GM21390 (cell line): ENCODE measurements at regions not wholly inside any gene's neighbourhood (a gene's known extent, or its start where the extent isn't known, plus 50 kb on each side); places are given as distances from the start of the nearest gene placed in this dataset.

Source experiments
- ATAC-seq: cut with Tn5 transposase; IDR thresholded peaks from one replicate; pipeline ENCODE4 v1.9.1; 2021; ENCODE audit not compliant: unreplicated experiment

DNA sequence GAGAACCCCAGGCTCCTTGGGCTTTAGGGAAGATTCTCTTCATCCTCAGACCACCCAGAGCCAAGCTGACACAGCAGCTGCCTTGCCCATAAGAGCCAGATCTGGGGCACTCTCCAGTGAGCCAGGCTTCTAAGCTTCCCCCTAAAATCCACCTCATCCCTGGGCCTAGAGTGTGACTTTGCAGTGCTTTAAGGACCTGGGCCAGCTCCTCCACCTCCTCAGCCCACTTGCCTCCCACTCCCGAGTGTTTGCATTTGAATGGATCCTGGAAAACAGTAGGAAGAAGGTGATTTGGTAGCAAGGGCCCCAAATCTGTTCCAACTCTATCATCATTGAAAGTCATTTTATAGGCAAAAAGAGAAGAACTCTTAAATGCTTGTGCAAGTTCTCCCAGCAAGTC is 108.7 kb upstream of the UBL3 start:
- ATAC-seq: no peak

DNA sequence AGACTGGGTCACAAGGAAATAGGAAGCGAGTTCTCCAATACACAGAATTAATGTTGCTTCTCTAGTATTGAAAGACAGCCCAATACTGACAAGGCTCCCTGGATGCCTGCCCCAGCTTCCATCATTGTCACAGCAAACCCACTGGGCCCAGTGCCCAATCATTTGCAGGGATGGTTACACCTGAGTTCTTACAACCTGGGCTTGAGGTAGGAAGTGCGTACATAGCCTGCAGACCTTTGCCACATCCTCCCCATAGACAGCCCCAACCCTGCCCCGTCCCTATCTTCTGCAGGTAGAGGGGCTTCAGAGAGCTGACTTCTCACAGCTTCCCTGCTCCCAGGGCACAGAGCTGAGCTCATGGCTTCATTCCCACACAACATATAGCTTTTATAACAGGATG is 108.1 kb upstream of the UBL3 start:
- ATAC-seq: no peak

DNA sequence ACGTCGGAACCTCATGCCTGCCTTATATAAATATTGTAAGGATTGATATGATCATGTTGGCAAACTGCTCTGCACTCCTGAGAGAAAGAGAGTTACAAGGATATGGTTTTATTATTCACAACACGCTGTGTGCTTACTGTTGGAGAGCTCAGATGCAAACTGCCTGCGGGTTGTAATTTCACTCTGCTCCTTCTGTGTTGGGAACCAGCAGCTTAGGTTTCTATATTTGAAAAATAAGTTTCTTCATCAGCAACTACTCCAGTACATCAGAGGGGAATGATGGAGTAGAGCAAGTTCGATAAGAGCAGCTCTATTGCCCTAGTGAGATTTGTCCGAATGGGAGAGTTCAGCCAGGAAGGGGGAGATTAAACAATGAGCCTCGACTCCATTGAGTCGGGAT is 106.9 kb upstream of the UBL3 start:
- no peak for ATAC-seq

DNA sequence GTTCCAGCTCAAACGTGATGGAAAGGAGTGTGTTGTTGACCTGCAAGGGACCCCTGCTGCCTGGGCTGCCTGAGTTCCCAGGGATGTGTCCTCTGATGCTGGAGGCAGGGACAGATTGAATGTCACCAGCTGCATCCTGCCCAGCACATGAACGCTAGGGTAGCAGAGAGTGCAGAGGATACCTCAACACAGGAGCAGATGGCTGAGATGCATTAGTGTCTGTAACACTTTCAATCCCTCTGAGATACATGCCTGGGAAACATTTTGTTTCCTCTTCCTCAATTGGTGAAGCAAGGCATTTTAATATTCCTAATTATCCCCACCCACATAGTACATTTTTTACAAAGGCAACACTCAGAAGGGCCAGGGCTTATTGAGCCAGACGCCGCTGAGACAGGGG is 106.4 kb upstream of the UBL3 start:
- ATAC-seq: no peak

DNA sequence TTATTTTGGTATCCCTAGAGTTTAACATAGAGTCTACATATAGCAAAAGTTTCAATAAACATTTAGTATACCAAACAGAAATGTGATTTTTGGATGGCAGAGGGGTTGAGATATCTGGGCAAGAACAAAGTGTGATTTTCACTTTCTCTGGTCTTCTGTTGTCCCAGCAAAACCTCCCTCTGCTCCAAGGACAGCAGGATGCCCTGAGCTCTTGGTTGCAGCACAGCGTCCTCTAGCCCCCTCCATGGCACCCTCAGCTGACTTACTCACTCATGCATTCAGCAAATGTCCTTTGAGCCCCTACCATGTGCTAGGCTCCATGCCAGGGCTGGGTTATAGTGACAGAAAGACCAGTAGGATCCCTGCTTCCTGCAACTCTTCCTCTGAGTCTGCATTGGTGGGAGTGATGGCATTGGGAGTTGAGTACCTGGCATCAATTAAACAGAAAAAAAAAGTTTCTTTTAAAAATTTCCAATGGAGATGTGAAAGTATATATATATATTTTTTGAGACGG is 104.8 kb upstream of the UBL3 start:
- no peak for ATAC-seq

- ATAC-seq: no peak
These were observed 103.9 kb upstream of the UBL3 start for GRCh38 chr13:29954082-29955028.

GRCh38 chr13:29953542-29953941 is 103.1 kb upstream of the UBL3 start:
- ATAC-seq: no peak

DNA sequence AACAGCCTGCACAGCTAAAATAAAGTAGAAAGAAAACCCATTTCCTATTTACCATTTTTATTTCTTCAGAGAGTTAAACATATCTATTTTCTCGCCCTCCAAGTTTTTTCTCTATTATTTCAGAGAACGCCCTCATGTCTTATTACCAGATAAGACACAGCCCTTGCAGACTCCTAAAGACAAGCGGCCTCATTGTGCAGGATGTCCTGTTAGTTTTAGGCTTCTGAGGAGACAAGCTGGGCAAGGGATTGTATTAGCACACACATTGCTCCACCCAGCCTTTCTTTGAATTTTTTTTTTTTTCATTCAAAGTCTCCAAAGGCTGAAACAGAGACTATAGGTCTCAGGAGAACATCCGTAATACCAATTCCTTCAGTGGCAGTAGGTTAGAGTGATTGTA is 101.8 kb upstream of the UBL3 start:
- ATAC-seq: no peak

DNA sequence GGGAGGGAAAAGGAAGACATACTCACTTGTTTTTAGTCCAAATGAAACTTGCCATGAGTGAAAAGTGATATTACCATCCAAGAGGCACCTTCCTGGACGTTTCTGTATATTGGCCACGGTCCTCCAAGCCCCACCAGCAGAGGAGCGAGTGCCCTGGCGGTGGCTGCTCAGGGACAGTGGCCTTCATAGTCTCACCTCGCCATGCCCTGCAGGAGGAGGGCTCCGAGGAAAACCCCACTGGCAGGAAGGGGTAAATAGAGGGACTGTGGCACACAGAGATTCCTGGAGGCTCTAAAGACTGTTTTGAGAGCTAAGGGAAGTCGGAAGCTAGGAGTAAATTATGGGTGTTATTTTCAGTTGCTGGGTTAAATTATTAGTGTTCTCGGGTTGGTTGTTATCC is 98.4 kb upstream of the UBL3 start:
- ATAC-seq: no peak

DNA sequence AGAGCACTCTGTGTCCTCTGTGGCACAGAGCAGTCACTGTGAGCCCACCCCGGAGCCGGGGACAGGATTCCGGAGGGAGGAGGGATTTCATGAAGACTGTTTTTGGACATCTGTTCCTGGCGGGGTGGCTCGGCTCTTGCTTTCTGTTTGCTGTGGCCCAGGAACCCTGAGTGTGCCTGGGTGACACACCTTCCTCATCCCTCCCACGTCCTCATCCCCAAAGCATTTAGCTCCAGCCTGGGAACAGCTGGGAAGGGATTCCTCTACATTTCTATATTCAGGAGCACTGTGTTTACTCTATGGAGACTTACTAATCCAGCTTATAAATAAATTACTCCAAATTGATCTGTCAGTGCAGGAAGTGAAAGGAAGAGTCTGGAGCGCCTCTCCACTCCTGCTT is 97.8 kb upstream of the UBL3 start:
- no peak for ATAC-seq

- no peak for ATAC-seq
These were observed 97.4 kb upstream of the UBL3 start for GRCh38 chr13:29947839-29948238.

DNA sequence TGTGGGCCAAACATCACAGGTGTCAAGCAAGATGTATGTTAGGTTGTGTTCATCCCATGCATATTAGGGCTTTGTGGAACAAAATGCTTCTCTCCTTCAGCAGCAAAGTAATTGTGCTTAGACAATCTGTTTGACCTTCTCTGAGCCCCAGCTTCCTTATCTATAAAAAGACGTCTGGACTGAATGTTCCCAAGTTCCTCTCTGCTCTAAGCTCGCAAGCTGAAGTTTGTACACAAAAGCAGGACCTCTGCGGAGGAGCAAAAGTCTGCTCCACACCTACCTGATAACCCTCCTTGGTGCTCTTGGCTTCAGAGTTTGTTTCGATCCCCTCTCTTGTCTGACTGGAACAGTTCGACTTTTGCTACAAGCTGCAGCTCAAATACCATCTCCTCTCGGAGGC is 95.7 kb upstream of the UBL3 start:
- no peak for ATAC-seq

DNA sequence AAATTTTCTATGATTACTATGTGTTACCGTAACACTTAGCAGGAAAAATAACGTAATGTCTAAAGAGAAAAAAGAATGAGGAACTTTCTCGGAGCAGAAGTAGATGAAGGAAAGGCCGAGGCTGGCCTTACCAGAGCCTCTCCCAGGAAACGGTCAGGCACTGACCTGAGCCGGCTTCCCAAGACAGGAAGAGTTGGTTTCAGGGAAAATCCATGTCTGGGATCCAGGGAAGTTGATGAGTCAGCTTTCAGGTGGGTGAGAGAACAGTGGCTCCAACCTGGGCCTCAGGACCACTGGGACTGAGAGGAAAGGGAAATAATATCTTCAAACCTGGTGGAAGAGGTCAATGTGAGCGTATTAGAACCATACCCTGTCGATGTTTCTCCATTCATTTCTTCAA is 93.3 kb upstream of the UBL3 start:
- ATAC-seq: no peak

- no peak for ATAC-seq
These were observed 92.9 kb upstream of the UBL3 start for GRCh38 chr13:29943273-29943672.

DNA sequence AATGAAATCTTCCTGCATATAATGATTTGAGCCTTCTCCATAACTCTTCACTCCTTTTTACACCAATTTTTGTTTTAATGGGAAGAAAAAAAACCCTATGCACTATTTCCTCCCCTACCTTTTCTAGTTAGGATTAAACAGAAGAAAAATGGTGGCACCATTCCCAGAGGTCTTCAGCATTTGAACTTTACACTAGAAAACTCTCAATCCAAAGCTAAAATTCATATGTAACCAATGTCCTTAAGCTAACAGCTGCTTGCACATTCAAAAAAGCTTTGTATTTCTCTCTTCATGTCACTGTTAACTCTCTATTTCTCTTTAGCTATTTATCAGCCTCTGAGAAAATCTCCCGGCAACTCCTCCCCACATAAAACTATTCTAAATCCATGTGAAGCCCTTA is 90.3 kb upstream of the UBL3 start:
- ATAC-seq: no peak

DNA sequence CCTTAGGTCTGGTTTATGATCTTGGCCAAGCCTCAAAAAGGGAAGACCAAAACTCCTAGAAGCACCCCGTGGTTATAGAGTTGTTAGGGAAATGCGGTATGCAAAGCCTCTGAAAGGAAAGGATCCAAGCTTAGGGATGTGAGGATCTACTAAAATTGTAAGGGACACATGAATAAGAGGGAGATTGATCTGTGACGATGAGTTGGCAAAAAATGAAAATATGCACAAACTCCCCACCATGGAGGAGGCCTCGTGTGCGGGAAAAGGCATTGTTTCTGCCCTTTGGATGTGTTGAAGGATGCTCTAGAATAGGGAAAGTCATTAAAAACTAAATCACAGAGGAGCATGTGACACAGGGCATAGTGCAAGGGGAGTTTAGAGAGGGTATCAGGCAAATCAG is 88.7 kb upstream of the UBL3 start:
- no peak for ATAC-seq

GRCh38 chr13:29937841-29938240 is 87.4 kb upstream of the UBL3 start:
- ATAC-seq: no peak

GRCh38 chr13:29937379-29937778 is 87.0 kb upstream of the UBL3 start:
- no peak for ATAC-seq

DNA sequence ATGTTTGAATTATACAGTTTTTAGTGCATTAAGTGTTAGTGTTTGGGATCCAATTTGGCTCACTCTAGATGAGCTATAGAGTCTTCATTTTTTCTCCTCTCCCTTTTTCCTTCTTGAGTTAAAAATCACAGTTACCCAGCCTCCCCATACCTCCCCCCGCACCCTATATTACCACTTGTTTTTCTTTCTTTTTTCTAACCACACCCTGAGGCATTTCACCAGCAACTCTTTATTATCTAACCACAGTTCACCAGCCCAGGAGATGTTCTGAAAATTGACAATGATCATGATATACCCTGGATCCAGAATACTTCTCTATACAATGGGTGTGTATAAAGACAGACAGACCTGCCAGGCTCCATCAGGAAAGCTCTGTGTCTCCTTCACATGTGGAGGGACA is 86.5 kb upstream of the UBL3 start:
- no peak for ATAC-seq

DNA sequence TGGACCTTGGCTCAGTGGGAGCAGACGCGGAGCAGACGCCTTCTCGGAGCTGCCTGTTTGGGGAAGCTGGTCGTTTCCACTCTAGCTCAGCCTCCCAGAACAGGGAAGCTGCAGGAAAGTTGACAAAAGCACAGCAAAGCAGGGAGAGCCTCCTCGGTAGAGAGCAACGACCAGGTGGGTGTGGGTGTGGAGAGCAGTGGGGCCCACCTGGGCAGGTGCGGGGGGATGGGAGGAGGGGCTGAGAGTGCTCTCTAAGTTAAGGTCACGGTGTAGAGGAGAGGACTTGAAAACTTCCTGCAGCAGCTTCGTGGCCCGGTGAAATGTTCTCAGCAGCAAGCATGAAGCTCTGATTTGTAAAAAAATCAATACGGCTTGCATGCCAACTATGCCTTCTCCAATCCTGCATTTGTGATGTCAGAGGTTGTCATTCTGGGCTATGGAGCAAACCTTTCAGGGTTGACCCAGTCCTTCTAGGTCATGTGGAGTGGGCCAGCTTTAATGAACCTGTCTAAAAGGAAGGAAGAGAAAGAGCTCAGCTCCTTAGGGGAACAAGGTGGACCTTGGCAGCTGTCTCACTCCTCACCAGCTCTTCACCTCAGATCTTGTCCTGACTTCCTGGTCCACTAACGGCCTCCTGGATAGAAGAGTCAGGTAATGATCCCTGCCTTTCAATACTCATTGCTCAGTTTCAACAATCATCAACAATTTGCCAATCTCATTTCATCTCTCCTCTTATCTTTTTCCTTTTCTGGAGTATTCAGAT is 85.8 kb upstream of the UBL3 start:
- ATAC-seq: no peak

GRCh38 chr13:29935309-29935981 is 85.0 kb upstream of the UBL3 start:
- ATAC-seq: peak; percentile 95
